GM12892 (cell line): ENCODE measurements at regions not wholly inside any gene's neighbourhood (a gene's known extent, or its start where the extent isn't known, plus 50 kb on each side); places are given as distances from the start of the nearest gene placed in this dataset.

Source experiments
- POLR2A ChIP-seq: IDR thresholded peaks from 2 replicates; pipeline ENCODE4 v1.6.1; 2011; ENCODE audit warnings: low read depth, low read length, control low read depth
- TAF1 ChIP-seq: IDR thresholded peaks from 2 replicates; pipeline ENCODE4 v1.6.1; 2011; ENCODE audit warnings: low read depth, mild to moderate bottlenecking, control low read depth, low read length, borderline replicate concordance

- TF ChIP-seq POLR2A = no peak
- TF ChIP-seq TAF1 = no peak
Observed at GRCh38 chr5:96287136-96287535, 145.9 kb downstream of the PCSK1 start.
